ENCODE measurements at regions not wholly inside any gene's neighbourhood (a gene's known extent, or its start where the extent isn't known, plus 50 kb on each side); places are given as distances from the start of the nearest gene placed in this dataset.

GRCh38 chrX:141314441-141314840 lies 72.1 kb upstream of the SPANXC start:
- CTCF ChIA-PET (ENCODE audit: partially characterized antibody), result interaction anchor here (1.8 kb wide), 1 partner anchor 36 kb away, joined by 4 read pairs; no protein-coding TSS in a partner anchor

More at GRCh38 chrX:141314441-141314840, 72.1 kb upstream of the SPANXC start:
- no peak for TF ChIP-seq GTF2F1 (IDR thresholded peaks at IDR 0.05; ENCODE audit: borderline replicate concordance, low read depth, low read length)
- TF ChIP-seq GABPA (IDR thresholded peaks at IDR 0.05; ENCODE audit: borderline replicate concordance, insufficient read depth, low read length), result no peak
- no peak for TF ChIP-seq JUN (IDR thresholded peaks at IDR 0.05; ENCODE audit: low read depth, low read length)
- TF ChIP-seq CBX5 (IDR thresholded peaks at IDR 0.05; ENCODE audit: low read depth, low read length), result no peak
- TF ChIP-seq RAD21 (IDR thresholded peaks at IDR 0.05 in 1 of 2, conservative IDR thresholded peaks at IDR 0.05 in 1 of 2; ENCODE audit: low read depth in 2 of 2, low read length in 2 of 2), result no peak
- no peak overlapping the region for H2BK120ac ChIP-seq (replicated peaks; ENCODE audit: low read depth, low read length)
- H3K56ac ChIP-seq (replicated peaks; ENCODE audit: insufficient read length, low read depth, low read length), result no peak overlapping the region
- no peak overlapping the region for H3K4me3 ChIP-seq (ENCODE audit: extremely low read depth in 1 of 4, insufficient read depth in 2 of 4, low read depth in 3 of 4, low read length in 4 of 4)
- POLR2A ChIA-PET (ENCODE audit: partially characterized antibody), result no interaction called here
- H3K14ac ChIP-seq (ENCODE audit: insufficient read length), result no peak overlapping the region
- H2AK5ac ChIP-seq (ENCODE audit: low read depth, low read length), result no peak overlapping the region
- no peak overlapping the region for H4K5ac ChIP-seq (ENCODE audit: insufficient read length, low read depth, low read length)
- DNase-seq (ENCODE audit: low read depth in 1 of 2, low spot score in 2 of 2), result no peak
- no peak overlapping the region for H3K23ac ChIP-seq (ENCODE audit: insufficient read length)
- no peak overlapping the region for H2BK15ac ChIP-seq (ENCODE audit: low read length)
- no peak overlapping the region for H3K27ac ChIP-seq (ENCODE audit: low read depth, low read length)
- no peak overlapping the region for H3K18ac ChIP-seq (ENCODE audit: extremely low read depth, low read length)
- no peak overlapping the region for H2BK12ac ChIP-seq (ENCODE audit: low read depth, low read length)
- H3K9ac ChIP-seq (replicated peaks in 1 of 4; ENCODE audit: extremely low read depth in 1 of 4, low read depth in 3 of 4, low read length in 3 of 4), result no peak overlapping the region
- H2BK5ac ChIP-seq (ENCODE audit: low read depth, low read length), result no peak overlapping the region
- no peak overlapping the region for H4K91ac ChIP-seq (replicated peaks; ENCODE audit: insufficient read length, low read length)
- H3K9me3 ChIP-seq (ENCODE audit: insufficient read depth in 2 of 2, low read depth in 1 of 2, low read length in 1 of 2), result no peaks in the 10 kb centered on the region
- H3K4me1 ChIP-seq (replicated peaks in 1 of 4; ENCODE audit: control insufficient read depth in 3 of 4, insufficient read depth in 4 of 4, low read length in 3 of 4), result no peaks in the 10 kb centered on the region
- no peaks in the 10 kb centered on the region for H3K27me3 ChIP-seq (replicated peaks in 1 of 4; ENCODE audit: control insufficient read depth in 3 of 4, extremely low read depth in 1 of 4, insufficient read depth in 3 of 4, low read length in 3 of 4)
- H2AFZ ChIP-seq (ENCODE audit: low read length), result no peak overlapping the region
- WGBS, 2 experiments (ENCODE audit: extremely low coverage in 1 of 2, insufficient coverage in 1 of 2, insufficient read length in 1 of 2, insufficient replicate concordance in 2 of 2, low coverage in 1 of 2, low lambda C conversion rate in 2 of 2, missing lambda C conversion rate in 1 of 2), result 83% methylated on average over 1 of the region's 1 CpG; no CpG with 5 or more reads in 1 of the 2 experiments
- no peaks in the 10 kb centered on the region for H4K20me1 ChIP-seq (replicated peaks in 1 of 2; ENCODE audit: control insufficient read depth in 1 of 2, insufficient read depth in 2 of 2, low read length in 2 of 2)
- no peaks in the 10 kb centered on the region for H3K79me2 ChIP-seq (ENCODE audit: control insufficient read depth in 1 of 2, insufficient read depth in 2 of 2, low read length in 2 of 2)
- FAIRE-seq, result no peak
- H3K4me2 ChIP-seq (ENCODE audit: insufficient read depth in 1 of 2, low read depth in 2 of 2, low read length in 2 of 2), result no peak overlapping the region
- H4K8ac ChIP-seq (ENCODE audit: extremely low read depth, insufficient read depth, low read length), result no peak overlapping the region
- no peak overlapping the region for H2BK20ac ChIP-seq (ENCODE audit: low read length)
- H3K36me3 ChIP-seq (ENCODE audit: control insufficient read depth in 2 of 4, insufficient read depth in 4 of 4, low read length in 3 of 4), result no peaks in the 10 kb centered on the region
- no peak overlapping the region for H3K4ac ChIP-seq (replicated peaks; ENCODE audit: insufficient read length, low read depth, low read length)
- no peaks in the 10 kb centered on the region for H3K79me1 ChIP-seq (ENCODE audit: low read depth, low read length)
- H3K23me2 ChIP-seq (ENCODE audit: low read depth, low read length), result no peaks in the 10 kb centered on the region

All from H1 (cell line).